Lower lobe of right lung (tissue), 2 donors: ENCODE measurements at regions not wholly inside any gene's neighbourhood (a gene's known extent, or its start where the extent isn't known, plus 50 kb on each side); places are given as distances from the start of the nearest gene placed in this dataset.

Experiments used
- ATAC-seq, 2 donors: fragments of 200-7000 bp; cut with Tn5 transposase; one replicate each; pipeline ENCODE4 v1.9.1; 2020 to 2022; ENCODE audit warnings: mild to moderate bottlenecking in 2 of 2, moderate library complexity in 2 of 2
- DNase-seq: peaks from one replicate; pipeline ENCODE4 v3.0.0-alpha.2; 2020
- H3K27ac ChIP-seq: fragments of 200-600 bp; one replicate; pipeline ENCODE4 v1.8.0; 2022
- H3K27me3 ChIP-seq: fragments of 200-600 bp; one replicate; pipeline ENCODE4 v1.8.0; 2022; ENCODE audit warnings: low read depth
- H3K36me3 ChIP-seq: fragments of 200-600 bp; one replicate; pipeline ENCODE4 v1.8.0; 2022; ENCODE audit warnings: mild to moderate bottlenecking
- H3K4me1 ChIP-seq: fragments of 200-600 bp; one replicate; pipeline ENCODE4 v1.8.0; 2022
- H3K4me3 ChIP-seq: fragments of 200-600 bp; one replicate; pipeline ENCODE4 v1.8.0; 2022; ENCODE audit warnings: mild to moderate bottlenecking
- H3K9me3 ChIP-seq: fragments of 200-600 bp; one replicate; pipeline ENCODE4 v1.8.0; 2022
- intact Hi-C: fragments of 100-400 bp; cut with DNase I; formaldehyde crosslinking; loops from one replicate; pipeline ENCODE4 v1.11.0; 2022
- TF ChIP-seq, protein P1 (sequence below): fragments of 200-600 bp; IDR thresholded peaks from one replicate; pipeline ENCODE4 v1.8.0; 2022; ENCODE audit warnings: antibody characterized with exemption, mild to moderate bottlenecking
- donor health status: DM: no; HTN: yes; CAD: no; lungs with severe emphysema.

DNA sequence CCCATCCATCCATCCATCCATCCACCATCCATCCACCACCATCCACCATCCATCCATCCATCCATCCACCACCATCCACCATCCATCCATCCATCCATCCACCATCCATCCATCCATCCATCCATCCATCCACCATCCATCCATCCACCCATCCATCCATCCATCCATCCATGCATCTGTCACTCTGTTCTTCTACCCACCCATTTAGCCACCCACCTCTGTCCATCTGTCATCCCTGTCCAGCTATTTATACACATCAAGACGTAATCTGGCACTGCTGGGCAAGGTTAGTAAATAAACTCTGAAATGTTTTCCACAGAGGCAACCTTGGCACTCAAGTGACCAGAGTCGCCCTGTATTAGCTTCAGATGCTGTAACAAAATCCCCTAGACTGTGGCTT lies 120.9 kb downstream of the RTP5 start:
- Histone ChIP-seq H3K27ac (no peak overlapping the region), H3K27me3 (no peaks in the 10 kb centered on the region), H3K36me3 (no peaks in the 10 kb centered on the region), H3K4me1 (no peaks in the 10 kb centered on the region), H3K9me3 (no peaks in the 10 kb centered on the region), H3K4me3 (no peak overlapping the region)
- TF ChIP-seq, protein P1, sequence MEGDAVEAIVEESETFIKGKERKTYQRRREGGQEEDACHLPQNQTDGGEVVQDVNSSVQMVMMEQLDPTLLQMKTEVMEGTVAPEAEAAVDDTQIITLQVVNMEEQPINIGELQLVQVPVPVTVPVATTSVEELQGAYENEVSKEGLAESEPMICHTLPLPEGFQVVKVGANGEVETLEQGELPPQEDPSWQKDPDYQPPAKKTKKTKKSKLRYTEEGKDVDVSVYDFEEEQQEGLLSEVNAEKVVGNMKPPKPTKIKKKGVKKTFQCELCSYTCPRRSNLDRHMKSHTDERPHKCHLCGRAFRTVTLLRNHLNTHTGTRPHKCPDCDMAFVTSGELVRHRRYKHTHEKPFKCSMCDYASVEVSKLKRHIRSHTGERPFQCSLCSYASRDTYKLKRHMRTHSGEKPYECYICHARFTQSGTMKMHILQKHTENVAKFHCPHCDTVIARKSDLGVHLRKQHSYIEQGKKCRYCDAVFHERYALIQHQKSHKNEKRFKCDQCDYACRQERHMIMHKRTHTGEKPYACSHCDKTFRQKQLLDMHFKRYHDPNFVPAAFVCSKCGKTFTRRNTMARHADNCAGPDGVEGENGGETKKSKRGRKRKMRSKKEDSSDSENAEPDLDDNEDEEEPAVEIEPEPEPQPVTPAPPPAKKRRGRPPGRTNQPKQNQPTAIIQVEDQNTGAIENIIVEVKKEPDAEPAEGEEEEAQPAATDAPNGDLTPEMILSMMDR, result no peak
- intact Hi-C loops, result no loop called here
- ATAC-seq (no peak), DNase-seq (no peak)

DNA sequence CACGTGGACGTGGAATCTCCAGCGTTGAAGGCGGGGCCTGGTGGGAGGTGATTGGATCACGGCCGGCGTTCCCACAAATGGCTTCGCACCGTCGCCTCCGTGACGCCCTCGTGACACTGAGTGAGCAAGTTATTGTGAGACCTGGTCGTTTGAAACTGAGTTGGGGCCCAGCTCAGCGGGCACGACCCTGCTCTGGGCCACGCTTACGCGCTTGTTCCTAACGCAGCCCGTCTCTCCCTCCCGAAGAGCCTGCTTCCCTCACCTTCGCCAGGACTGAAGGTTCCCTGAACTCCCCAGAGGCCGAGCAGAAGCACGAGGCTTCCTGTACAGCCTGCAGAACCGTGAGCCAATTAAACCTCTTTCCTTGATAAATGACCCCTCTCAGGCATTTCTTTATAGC lies 121.8 kb downstream of the RTP5 start:
- TF ChIP-seq, protein P1, result no peak
- DNase-seq (no peak), ATAC-seq (no peak)
- intact Hi-C loops, result no loop called here
- Histone ChIP-seq H3K27ac (no peak overlapping the region), H3K36me3 (no peaks in the 10 kb centered on the region), H3K4me3 (no peak overlapping the region), H3K27me3 (no peaks in the 10 kb centered on the region), H3K4me1 (no peaks in the 10 kb centered on the region), H3K9me3 (no peaks in the 10 kb centered on the region)

DNA sequence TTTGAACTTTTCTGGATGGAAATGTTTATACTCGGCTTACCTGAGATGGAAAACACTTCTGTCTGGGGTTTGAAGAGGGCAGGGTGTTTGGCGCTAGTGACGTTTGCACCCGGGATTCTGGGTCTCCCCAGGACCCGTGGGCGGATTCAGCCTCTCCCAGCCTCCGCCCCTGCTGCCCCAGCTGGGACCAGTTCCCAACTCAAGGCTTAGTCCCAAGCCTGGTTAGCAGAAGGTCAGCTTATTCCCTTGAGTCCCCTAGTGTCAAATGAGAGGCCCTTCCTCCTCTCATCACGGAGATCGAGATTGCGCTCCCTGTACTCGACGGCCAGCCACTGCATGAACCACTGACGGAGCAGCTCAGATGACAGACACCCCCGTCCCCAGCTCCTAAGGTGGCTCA lies 123.2 kb downstream of the RTP5 start:
- Histone ChIP-seq H3K9me3 (no peaks in the 10 kb centered on the region), H3K27ac (no peak overlapping the region), H3K27me3 (no peaks in the 10 kb centered on the region), H3K4me1 (no peaks in the 10 kb centered on the region), H3K4me3 (no peak overlapping the region), H3K36me3 (no peaks in the 10 kb centered on the region)
- ATAC-seq (no peak), DNase-seq (no peak)
- intact Hi-C loops, result no loop called here
- TF ChIP-seq, protein P1, result no peak

DNA sequence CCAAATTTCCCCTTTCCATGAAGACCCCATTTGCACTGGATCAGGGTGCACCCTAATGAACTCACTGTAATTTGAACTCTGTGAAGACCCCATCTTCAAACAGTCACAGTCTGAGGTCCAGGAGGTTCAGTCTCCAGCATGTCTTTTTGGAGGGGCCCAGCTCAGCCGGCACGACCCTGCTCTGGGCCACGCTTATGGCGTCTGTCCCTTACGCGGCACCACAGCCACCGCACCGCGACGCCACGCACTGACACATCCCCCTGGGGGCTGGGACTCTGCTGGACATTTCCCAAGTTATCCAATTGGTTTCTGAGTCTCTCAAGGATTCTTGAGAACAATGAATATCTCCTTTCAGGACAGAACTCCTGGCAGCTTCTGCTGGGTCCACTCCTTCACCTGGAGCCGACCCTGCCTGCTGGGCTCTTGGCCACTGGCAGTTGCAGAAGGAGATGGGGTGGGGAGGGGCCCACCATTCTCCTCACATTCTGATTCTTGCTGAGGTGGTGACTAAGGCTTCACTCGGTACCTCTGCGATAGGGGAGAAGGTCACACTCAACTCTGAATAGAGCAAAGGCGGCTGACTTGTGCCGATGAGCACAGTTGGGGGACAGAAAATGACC lies 124.0 kb downstream of the RTP5 start:
- Histone ChIP-seq H3K4me1 (no peaks in the 10 kb centered on the region), H3K27me3 (no peaks in the 10 kb centered on the region), H3K4me3 (no peak overlapping the region), H3K36me3 (no peaks in the 10 kb centered on the region), H3K9me3 (no peaks in the 10 kb centered on the region), H3K27ac (no peak overlapping the region)
- intact Hi-C loops, result no loop called here
- DNase-seq (no peak), ATAC-seq (peak in 1 of 2 donors; percentile 29)
- TF ChIP-seq, protein P1, result no peak

DNA sequence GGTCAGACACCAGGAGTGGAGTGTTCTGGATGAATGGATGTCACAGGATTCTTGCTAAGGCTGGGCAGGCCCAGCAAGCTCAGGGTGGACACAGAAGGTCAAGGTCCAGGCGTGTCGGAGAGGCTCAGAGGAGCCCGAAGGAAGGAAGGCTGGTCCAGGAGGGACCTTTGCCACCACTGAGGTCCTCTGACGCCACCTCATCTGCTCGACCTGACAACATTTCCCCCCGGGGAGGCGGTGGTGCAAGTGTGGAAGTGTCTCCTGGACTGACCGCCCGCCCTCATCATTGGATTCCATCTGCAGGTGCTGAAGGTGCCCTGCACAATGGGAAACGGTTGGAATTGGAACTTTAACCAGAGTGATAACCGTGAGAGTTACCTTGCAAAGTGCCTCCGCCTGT lies 124.6 kb downstream of the RTP5 start:
- no peak overlapping the region for H3K4me3 ChIP-seq
- H3K27ac ChIP-seq, result no peak overlapping the region
- TF ChIP-seq, protein P1, result no peak
- H3K4me1 ChIP-seq, result no peaks in the 10 kb centered on the region
- DNase-seq, result no peak
- H3K27me3 ChIP-seq, result no peaks in the 10 kb centered on the region
- no peak for ATAC-seq
- intact Hi-C loops, result no loop called here
- no peaks in the 10 kb centered on the region for H3K36me3 ChIP-seq
- H3K9me3 ChIP-seq, result no peaks in the 10 kb centered on the region
